Stimulated activated CD4-positive, alpha-beta T cell treated with anti-CD3 and anti-CD28 coated beads, TNF-alpha, amount 100 ng/mL, for 1 hour (primary cell): ENCODE measurements at regions not wholly inside any gene's neighbourhood (a gene's known extent, or its start where the extent isn't known, plus 50 kb on each side); places are given as distances from the start of the nearest gene placed in this dataset.

ENCODE experiments used
- DNase-seq, 3 donors: peaks; one replicate each; pipeline ENCODE4 v3.0.0-alpha.2; 2020; ENCODE audit warnings: low read depth in 3 of 3, low spot score in 1 of 3

DNA sequence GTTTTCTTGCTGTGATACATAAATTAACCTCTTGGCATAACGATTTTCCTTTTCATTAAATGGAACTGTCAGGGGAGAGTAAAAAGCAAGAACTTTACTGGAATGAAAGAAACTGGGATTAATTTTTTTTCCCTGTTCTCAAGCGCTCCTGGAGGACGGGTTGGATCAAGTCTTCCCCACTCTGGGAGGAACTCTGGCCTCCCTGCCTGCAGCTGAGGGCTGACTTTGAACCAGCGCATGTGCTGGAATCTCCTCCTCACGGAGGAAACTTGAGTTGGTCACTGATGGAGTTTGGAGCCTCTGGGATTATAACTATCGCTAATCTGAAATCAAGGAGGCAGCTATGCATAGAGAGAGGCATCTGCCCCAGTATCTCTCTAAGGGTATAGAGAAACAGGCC lies 406.4 kb upstream of the TMEM132C start:
- no peak for DNase-seq

- no peak for DNase-seq
These were observed 405.6 kb upstream of the TMEM132C start for GRCh38 chr12:127861406-127861805.

DNA sequence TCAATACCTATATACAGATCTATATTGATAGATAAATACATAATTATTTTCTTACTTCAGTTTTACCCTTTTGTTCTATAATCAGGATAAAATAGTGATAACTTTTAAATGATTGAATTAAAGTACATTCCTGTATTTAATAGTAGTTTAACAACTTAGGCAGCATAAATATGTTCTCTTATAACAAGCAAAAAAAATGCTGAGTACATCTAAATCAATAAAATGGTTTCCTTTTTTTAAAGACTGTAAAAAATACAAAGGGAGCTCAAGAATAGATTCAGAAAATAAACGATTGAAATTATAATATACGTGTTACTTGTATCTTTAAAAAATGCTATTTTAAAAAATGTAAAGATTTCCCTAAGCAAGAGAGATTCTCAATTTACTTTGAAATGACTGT lies 393.7 kb upstream of the TMEM132C start:
- DNase-seq, result no peak

DNA sequence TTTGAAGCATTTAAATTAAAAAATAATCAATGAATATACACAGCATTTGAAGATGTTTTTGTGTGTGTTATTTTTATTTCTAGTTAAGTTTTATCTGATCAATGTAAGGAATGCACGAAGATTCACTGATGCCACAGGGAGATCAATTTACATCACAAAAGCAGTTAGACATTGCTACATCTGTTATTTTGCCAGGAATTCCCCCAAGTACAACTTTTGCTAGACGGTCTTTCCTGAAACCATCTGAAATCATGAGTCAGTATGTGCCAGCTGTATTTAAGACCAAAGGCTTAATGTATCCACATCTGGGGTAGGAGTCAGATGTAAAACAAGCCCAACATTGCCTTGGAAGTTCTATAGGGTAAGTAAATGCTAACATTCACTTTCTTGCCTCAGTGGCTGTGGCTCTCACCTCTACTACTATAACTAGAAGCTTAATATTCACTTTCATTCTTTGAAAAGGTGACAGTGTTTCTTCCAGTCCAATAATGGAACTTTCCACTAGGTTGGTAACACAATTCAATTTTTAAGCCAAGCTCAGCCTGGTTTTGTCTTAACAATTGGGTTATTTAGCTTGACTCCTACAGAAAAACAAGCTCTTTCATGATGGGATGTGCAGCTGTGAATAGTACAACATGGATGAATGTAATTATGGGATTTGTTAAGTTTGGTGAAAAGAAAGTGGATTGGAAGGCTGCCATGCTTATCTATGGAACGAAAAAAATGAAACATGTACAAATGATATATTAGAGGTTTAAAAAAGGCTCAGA lies 385.4 kb upstream of the TMEM132C start:
- DNase-seq, result no peak

- DNase-seq, result no peak
These were observed 384.0 kb upstream of the TMEM132C start for GRCh38 chr12:127883013-127883412.

GRCh38 chr12:127885954-127886750 lies 380.8 kb upstream of the TMEM132C start:
- DNase-seq, result no peak

- DNase-seq, result no peak
These were observed 380.1 kb upstream of the TMEM132C start for GRCh38 chr12:127886827-127887226.

DNA sequence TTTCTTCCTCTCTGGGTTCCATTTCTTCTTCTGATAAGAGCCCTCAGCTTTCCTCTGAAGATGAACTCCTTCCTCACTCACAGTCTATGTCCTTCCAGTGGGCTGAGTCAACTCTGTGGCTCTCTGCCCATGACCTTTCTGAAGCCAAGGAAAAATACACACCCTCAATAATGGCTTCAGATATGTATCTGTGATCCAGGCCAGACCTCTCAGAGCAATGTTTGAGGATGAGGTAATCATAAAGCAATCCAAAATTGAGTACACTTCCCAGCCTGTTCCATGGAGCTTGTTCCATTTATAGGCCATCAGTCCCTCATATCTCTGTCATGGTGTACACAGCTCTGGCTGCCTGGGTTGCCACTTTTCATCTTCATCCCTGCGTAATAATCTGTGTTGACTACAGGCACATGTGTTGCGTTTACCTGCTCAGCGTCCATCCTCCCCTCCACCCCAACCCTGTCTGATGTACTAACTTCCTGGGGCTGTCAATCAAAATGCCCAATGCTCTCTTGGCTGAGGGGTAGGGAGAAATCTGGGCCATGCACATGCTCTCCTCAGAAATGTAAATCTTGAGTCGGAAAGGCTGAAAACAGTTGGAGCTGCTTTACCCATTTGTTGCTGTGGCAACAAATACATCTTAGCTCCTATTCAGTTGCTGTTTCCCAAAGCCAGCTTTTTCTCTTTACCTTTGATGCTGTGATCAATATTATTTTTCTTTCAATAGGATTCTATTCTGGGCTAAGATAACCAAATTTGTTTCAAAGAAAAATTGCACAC lies 377.8 kb upstream of the TMEM132C start:
- no peak for DNase-seq

DNA sequence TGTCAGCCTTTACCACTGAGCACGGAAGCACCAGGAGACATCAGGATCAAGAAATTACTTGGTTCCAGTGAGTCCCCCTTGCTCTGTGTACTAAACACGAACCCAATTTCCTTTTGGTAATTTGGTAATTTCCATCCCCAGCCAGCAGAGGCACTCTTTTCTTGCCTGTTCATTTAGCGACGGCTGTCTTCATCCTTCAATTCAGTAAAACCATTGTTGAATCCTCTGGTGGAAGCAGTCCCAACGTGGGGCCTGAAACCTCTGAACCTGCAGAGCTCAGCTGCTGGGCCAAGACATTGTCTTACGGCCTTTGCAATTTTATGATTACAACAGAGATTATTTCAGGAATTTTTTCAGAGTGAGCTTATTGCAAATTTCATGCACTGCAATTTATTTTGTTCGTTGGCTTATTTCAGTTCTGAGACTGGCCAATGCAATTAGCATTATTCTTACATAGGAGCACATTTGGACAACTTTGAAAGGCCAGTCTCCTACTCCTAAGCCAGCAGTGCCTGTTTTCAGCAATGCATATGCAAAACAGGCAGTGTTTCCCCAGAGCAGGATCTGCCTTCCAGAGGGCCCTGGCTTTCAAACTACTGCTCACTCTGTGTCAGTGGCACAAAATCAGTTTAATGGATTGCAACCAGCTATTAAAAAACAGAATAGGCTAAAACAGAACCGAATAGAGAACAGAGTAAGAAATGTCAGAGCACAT lies 372.9 kb upstream of the TMEM132C start:
- no peak for DNase-seq

- no peak for DNase-seq
These were observed 370.3 kb upstream of the TMEM132C start for GRCh38 chr12:127896661-127897060.

DNA sequence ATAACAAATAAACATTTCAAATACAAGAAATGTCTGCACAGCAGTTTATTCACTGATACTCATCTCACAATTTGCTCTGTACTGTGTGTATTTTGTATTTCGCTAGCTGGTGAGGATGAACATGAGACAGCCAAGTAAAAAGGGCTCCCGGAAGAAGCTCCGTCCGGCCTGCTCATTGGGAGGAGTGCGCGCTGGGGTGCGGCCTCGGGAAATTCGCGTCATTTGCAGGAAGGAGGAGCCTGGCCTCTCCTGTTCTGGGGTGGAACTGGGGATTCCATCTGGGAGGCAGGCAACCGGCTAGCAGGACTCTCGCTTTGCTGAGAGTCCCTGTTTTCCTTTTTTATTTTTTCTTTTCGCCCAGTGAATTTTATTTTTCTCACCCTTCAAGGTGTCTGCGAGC lies 368.4 kb upstream of the TMEM132C start:
- DNase-seq, result no peak

DNA sequence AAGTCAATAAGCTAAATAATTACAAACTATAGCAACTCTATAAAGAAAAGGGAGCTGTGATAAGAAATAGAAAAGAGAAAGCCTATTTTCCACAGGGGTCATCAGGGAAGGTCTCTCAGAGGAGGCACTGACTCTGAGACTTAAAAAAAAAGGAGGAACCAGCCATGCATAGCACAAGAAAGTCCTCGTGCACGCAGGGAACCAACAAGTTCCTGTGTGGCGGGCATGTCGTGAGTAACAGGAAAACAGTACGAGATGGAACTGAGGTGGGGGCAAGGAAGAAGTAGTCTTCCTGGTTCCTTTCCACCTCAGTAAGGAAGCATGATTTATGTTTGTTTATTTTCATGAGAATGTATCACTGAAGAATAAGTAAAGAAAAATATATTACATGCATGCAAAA lies 367.0 kb upstream of the TMEM132C start:
- no peak for DNase-seq

DNA sequence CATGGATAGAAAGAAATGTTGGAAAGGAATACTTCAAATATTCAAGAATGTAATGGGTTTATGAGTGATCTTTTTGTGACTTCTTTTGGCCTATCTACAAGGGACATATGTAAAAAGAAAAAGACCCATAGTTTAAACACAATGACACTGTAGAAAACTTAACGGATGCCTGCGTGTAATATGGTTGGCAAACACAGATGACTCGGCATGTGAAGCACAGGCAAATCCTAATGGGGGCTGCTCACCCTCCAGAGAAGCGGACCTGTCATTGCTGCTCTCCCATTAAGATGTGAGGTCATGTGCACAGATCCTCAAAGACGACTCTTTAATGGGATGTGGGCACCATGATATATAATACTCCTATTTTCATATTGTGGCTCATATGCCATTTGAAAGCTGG lies 366.6 kb upstream of the TMEM132C start:
- DNase-seq, result no peak

DNA sequence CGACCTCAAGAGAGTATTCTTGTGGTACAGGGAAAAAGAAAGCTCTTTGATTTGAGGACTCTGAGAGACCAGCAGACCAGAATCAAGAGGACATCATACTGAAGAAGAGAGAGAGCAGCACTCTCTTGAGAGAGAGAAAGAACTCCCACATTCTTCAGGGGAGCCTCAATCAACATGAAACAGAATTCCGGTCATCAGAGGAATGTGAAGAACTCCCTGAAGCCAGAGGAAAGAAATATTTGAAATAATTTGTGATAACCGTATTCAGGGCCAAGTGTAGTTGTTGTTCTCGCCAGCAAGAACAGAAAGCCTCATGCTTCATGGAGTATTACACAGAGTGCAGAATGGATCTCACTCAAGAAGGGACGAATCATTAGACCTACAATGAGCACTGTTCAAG lies 363.8 kb upstream of the TMEM132C start:
- DNase-seq, result no peak

GRCh38 chr12:127909041-127909440 lies 357.9 kb upstream of the TMEM132C start:
- DNase-seq, result no peak

DNA sequence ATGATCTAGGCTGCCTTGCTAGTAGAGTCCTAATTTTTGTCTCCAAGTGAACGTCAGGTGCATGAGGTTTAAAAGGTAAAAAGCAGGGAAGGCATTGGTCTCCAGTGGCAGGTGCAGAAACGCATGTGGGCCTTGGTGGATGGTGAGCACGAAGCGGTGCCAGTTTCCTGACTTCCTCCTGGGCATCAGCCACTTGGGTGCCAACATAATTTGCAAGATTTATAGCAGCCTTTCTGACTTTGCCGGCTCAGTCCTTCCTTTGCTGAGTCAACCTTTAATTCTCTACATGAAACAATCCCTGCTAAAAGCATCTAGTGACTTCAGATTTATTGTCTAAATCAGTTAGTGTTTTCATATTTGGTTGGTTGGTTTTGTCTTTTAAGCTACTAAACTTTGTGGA lies 355.7 kb upstream of the TMEM132C start:
- DNase-seq, result no peak

GRCh38 chr12:127912035-127912665 lies 354.8 kb upstream of the TMEM132C start:
- DNase-seq, result no peak

GRCh38 chr12:127923501-127923900 lies 343.5 kb upstream of the TMEM132C start:
- DNase-seq, result no peak

DNA sequence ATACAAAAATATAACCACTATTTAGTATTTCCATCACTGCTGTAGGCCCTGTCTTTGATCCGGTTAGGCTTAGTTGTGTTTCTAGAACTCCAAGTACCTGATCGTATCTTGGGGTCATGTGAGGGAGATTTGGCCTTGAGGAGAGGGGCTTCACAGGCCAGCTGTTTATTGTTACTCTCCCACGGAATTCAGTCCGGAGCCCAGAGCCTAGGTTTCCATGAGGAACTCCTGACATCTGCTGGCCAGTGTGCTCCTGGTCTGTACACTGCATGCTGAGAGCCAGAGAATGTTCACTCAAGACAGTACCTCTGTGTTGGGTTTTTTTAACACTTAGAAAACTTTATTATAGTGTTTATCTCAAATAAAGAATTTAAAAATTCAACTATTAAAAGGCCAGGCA lies 341.0 kb upstream of the TMEM132C start:
- DNase-seq, result no peak

DNA sequence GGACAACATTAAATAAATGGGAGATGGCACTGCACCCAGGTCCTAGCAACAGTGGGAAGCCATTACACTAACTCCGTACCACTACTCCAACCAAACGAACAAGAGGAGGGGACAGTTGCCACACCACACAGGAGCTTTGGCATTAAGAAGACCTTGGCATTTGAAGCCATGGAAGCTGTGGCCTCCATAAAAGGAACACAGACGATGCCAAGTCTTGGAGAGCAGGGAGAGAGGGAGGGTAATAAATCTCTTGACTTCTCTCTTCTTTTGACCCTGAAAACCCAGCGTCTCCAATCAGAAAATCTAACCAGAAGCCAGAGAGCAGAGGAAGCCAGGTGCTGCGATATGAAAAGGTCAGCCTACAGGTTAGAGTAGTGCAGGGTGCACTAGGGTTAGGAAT lies 338.8 kb upstream of the TMEM132C start:
- no peak for DNase-seq
